Esophagus squamous epithelium (tissue), 4 donors: ENCODE measurements at regions not wholly inside any gene's neighbourhood (a gene's known extent, or its start where the extent isn't known, plus 50 kb on each side); places are given as distances from the start of the nearest gene placed in this dataset.

Experiments
- POLR2A ChIP-seq, 4 donors: fragments of 450-650 bp; IDR thresholded peaks; one replicate each; pipeline ENCODE4 v1.6.1; 2017; ENCODE audit warnings: antibody characterized with exemption in 4 of 4, mild to moderate bottlenecking in 4 of 4, moderate library complexity in 3 of 4
- TF ChIP-seq, protein P1 (sequence below), 6 experiments: fragments of 450-650 bp in 4 of 6; fragments of 200-600 bp in 2 of 6; sonication (generic) in 2 of 6; IDR thresholded peaks; one replicate each; pipeline ENCODE4 v1.5.1; 2016 to 2019; ENCODE audit warnings: antibody characterized with exemption in 6 of 6, mild to moderate bottlenecking in 4 of 6, moderate library complexity in 4 of 6

DNA sequence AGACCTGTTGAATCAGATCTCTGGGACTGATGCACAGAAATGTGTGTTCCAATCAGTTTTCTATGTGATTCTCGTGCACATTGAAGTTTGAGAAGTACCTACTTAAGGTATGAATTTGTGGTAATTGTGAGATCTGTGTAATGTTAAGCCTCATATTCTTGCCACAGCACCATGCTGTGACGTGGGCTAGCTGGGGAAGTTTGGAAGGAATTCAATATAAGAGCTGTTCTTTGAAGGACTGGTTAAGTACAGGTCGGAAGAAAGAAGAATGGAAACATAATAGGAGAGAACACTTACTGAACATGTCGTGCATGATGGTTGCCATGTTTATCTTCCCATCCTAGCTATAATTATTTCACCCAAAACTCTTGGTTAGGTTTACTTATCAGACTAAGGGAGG, 79.7 kb upstream of the CXXC4 start:
- TF ChIP-seq, protein P1, sequence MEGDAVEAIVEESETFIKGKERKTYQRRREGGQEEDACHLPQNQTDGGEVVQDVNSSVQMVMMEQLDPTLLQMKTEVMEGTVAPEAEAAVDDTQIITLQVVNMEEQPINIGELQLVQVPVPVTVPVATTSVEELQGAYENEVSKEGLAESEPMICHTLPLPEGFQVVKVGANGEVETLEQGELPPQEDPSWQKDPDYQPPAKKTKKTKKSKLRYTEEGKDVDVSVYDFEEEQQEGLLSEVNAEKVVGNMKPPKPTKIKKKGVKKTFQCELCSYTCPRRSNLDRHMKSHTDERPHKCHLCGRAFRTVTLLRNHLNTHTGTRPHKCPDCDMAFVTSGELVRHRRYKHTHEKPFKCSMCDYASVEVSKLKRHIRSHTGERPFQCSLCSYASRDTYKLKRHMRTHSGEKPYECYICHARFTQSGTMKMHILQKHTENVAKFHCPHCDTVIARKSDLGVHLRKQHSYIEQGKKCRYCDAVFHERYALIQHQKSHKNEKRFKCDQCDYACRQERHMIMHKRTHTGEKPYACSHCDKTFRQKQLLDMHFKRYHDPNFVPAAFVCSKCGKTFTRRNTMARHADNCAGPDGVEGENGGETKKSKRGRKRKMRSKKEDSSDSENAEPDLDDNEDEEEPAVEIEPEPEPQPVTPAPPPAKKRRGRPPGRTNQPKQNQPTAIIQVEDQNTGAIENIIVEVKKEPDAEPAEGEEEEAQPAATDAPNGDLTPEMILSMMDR (IDR thresholded peaks at IDR 0.05) = no peak
- TF ChIP-seq POLR2A (IDR thresholded peaks at IDR 0.05) = no peak
